Keratinocyte (primary cell): ENCODE measurements at regions not wholly inside any gene's neighbourhood (a gene's known extent, or its start where the extent isn't known, plus 50 kb on each side); places are given as distances from the start of the nearest gene placed in this dataset.
"Not testable (repeated sequence)": the region's sequence is repeated elsewhere in the genome, so short reads cannot be mapped to it uniquely, and the experiment has no call there.

Experiments used
- EZH2 ChIP-seq: IDR thresholded peaks from one replicate; pipeline ENCODE4 v1.6.1; 2012; ENCODE audit warnings: inconsistent platforms, mild to moderate bottlenecking, low read length, moderate library complexity
- TF ChIP-seq, protein P1 (sequence below), 3 experiments: IDR thresholded peaks in 1 of 3; conservative IDR thresholded peaks in 1 of 3; optimal IDR thresholded peaks in 1 of 3; 2 replicates in 2 of 3; 3 replicates in 1 of 3; pipeline versions ENCODE3 to v1.5.1; 2011; ENCODE audit warnings: low read length in 3 of 3, mild to moderate bottlenecking in 3 of 3, moderate library complexity in 2 of 3, control low read depth in 1 of 3, inconsistent platforms in 1 of 3; ENCODE audit not compliant: insufficient read depth in 2 of 3; ENCODE audit errors: extremely low read depth in 1 of 3

GRCh38 chr1:161454865-161455707 is 50.2 kb upstream of the FCGR2A start:
- TF ChIP-seq, protein P1, sequence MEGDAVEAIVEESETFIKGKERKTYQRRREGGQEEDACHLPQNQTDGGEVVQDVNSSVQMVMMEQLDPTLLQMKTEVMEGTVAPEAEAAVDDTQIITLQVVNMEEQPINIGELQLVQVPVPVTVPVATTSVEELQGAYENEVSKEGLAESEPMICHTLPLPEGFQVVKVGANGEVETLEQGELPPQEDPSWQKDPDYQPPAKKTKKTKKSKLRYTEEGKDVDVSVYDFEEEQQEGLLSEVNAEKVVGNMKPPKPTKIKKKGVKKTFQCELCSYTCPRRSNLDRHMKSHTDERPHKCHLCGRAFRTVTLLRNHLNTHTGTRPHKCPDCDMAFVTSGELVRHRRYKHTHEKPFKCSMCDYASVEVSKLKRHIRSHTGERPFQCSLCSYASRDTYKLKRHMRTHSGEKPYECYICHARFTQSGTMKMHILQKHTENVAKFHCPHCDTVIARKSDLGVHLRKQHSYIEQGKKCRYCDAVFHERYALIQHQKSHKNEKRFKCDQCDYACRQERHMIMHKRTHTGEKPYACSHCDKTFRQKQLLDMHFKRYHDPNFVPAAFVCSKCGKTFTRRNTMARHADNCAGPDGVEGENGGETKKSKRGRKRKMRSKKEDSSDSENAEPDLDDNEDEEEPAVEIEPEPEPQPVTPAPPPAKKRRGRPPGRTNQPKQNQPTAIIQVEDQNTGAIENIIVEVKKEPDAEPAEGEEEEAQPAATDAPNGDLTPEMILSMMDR (optimal IDR thresholded peaks at IDR 0.05 in 1 of 3, IDR thresholded peaks at IDR 0.05 in 1 of 3, conservative IDR thresholded peaks at IDR 0.05 in 1 of 3; ENCODE audit: extremely low read depth in 1 of 3, insufficient read depth in 2 of 3, low read length in 3 of 3): not testable (repeated sequence)
- not testable (repeated sequence) for TF ChIP-seq EZH2
